K562 (cell line): ENCODE measurements at regions not wholly inside any gene's neighbourhood (a gene's known extent, or its start where the extent isn't known, plus 50 kb on each side); places are given as distances from the start of the nearest gene placed in this dataset.

Experiments
- ATAC-seq: fragments of 200-7000 bp; cut with Tn5 transposase; 3 replicates; pipeline ENCODE4 v1.9.1; 2020; ENCODE audit warnings: moderate library complexity
- BruUV-seq: library from RNA; stranded (reverse); fragments of 400-500 nt; replicated peaks from 2 replicates; lab custom pipeline; 2021; lab: Mats Ljungman, UMichigan
- CTCF ChIA-PET: fragments of 300-600 bp; formaldehyde crosslinking; extraction: SDS; loops from one replicate; lab custom pipeline; 2021; ENCODE audit warnings: low intra/inter-chr PET ratio; lab: Yijun Ruan, JAX
- POLR2A ChIA-PET: fragments of 300-600, 350-650 bp; sonication (Branson Sonifier 250); formaldehyde crosslinking; extraction: SDS; loops from one replicate; lab custom pipeline; 2021; ENCODE audit warnings: antibody characterized with exemption, inconsistent platforms; lab: Yijun Ruan, JAX
- DNase-seq, 4 experiments: peaks; one replicate each; pipeline versions ENCODE4 v3.0.0 to v3.0.0-alpha.2; 2011 to 2018; ENCODE audit warnings: low spot score in 3 of 4, mixed read lengths in 3 of 4; ENCODE audit errors: extremely low read depth in 1 of 4
- FAIRE-seq: peaks from 2 replicates; lab custom pipeline; 2011; peaks lifted over from hg19 to GRCh38; lab: Jason Lieb, UNC
- H2AFZ ChIP-seq: 2 replicates; pipeline ENCODE4 v1.6.0; 2011; ENCODE audit warnings: low read depth, low read length, control low read depth, inconsistent platforms
- H3K27ac ChIP-seq: fragments of 200-600 bp; 3 replicates; pipeline ENCODE4 v1.8.0; 2011; ENCODE audit warnings: low read depth, mild to moderate bottlenecking, control low read depth, inconsistent platforms, low read length, moderate library complexity, mixed read lengths; ENCODE audit errors: extremely low read depth
- H3K27me3 ChIP-seq, 2 experiments: fragments of 300-600 bp in 1 of 2; 2 replicates in 1 of 2; 3 replicates in 1 of 2; pipeline versions ENCODE4 v1.6.0 to v1.8.0; 2011; ENCODE audit warnings: inconsistent platforms in 2 of 2, low read length in 2 of 2, mild to moderate bottlenecking in 1 of 2, mixed read lengths in 1 of 2, moderate library complexity in 1 of 2; ENCODE audit not compliant: control insufficient read depth in 2 of 2, insufficient read depth in 2 of 2
- H3K36me3 ChIP-seq: fragments of 300-600 bp; 3 replicates; pipeline ENCODE4 v1.8.0; 2011; ENCODE audit warnings: mild to moderate bottlenecking, low read length, inconsistent platforms; ENCODE audit not compliant: control insufficient read depth, insufficient read depth
- H3K4me1 ChIP-seq, 2 experiments: fragments of 200-600 bp in 1 of 2; replicated peaks in 1 of 2; 2 replicates in 1 of 2; 3 replicates in 1 of 2; pipeline versions ENCODE4 v1.5.1 to v1.8.0; 2011; ENCODE audit warnings: inconsistent platforms in 2 of 2, low read length in 2 of 2, mild to moderate bottlenecking in 1 of 2, mixed read lengths in 1 of 2, moderate library complexity in 1 of 2; ENCODE audit not compliant: control insufficient read depth in 2 of 2, insufficient read depth in 2 of 2
- H3K4me2 ChIP-seq: 2 replicates; pipeline ENCODE4 v1.6.1; 2011; ENCODE audit warnings: low read length, control low read depth, inconsistent platforms, mixed read lengths; ENCODE audit not compliant: insufficient read depth
- H3K4me3 ChIP-seq: fragments of 200-600 bp; sonication (generic), shearing (Covaris generic); 2 replicates; pipeline ENCODE4 v1.5.1; 2016; ENCODE audit warnings: control low read depth, inconsistent platforms
- H3K79me2 ChIP-seq: fragments of 200-600 bp; 3 replicates; pipeline ENCODE4 v1.8.0; 2011; ENCODE audit warnings: low read length, inconsistent platforms; ENCODE audit not compliant: control insufficient read depth, insufficient read depth
- H3K9ac ChIP-seq, 2 experiments: 2 replicates each; pipeline versions ENCODE4 v1.6.0 to v1.6.1; 2011; ENCODE audit warnings: low read depth in 2 of 2, low read length in 2 of 2, control low read depth in 1 of 2, inconsistent platforms in 1 of 2, mild to moderate bottlenecking in 1 of 2, mixed read lengths in 1 of 2; ENCODE audit not compliant: insufficient read depth in 1 of 2
- H3K9me1 ChIP-seq: one replicate; pipeline ENCODE4 v1.6.0; 2011; ENCODE audit warnings: inconsistent platforms, mild to moderate bottlenecking, low read length, moderate library complexity; ENCODE audit not compliant: control insufficient read depth, insufficient read depth
- H3K9me3 ChIP-seq: replicated peaks from 2 replicates; pipeline ENCODE4 v1.5.1; 2011; ENCODE audit warnings: low read depth, low read length, inconsistent platforms; ENCODE audit not compliant: control insufficient read depth, insufficient read depth
- H4K20me1 ChIP-seq: replicated peaks from 2 replicates; pipeline ENCODE4 v1.6.1; 2011; ENCODE audit warnings: low read length, inconsistent platforms, mixed read lengths; ENCODE audit not compliant: control insufficient read depth, insufficient read depth
- BCL6 ChIP-seq: fragments of 250-450 bp; sonication (Bioruptor Pico); IDR thresholded peaks from 2 replicates; pipeline ENCODE4 v1.4.0; 2020
- CLOCK ChIP-seq: fragments of 250-450 bp; sonication (Bioruptor Pico); IDR thresholded peaks from 2 replicates; pipeline ENCODE4 v1.4.0; 2020; ENCODE audit warnings: mild to moderate bottlenecking, moderate library complexity, borderline replicate concordance
- COPS2 ChIP-seq: fragments of 450-650 bp; conservative IDR thresholded peaks from 2 replicates; pipeline ENCODE4 v1.6.1; 2016; ENCODE audit warnings: mild to moderate bottlenecking, moderate library complexity
- CSDE1 ChIP-seq, 2 experiments: fragments of 450-650 bp; IDR thresholded peaks; 2 replicates each; pipeline ENCODE4 v1.6.1; 2016; ENCODE audit warnings: mild to moderate bottlenecking in 1 of 2
- ELF1 ChIP-seq: fragments of 200-800 bp; sonication (Bioruptor generic); IDR thresholded peaks from 2 replicates; pipeline ENCODE4 v1.6.1; 2016; ENCODE audit warnings: missing genetic modification characterization, missing compliant biosample characterization
- FOSL1 ChIP-seq: fragments of 200-800 bp; sonication (Bioruptor generic); conservative IDR thresholded peaks from 2 replicates; pipeline ENCODE4 v1.6.1; 2016; ENCODE audit warnings: missing genetic modification characterization, missing compliant biosample characterization
- FOXA3 ChIP-seq, 2 experiments: fragments of 450-650 bp in 1 of 2; sonication (generic) in 1 of 2; formaldehyde crosslinking; IDR thresholded peaks in 1 of 2; conservative IDR thresholded peaks in 1 of 2; 2 replicates each; pipeline versions ENCODE4 v1.4.0 to v1.8.0; 2020 to 2022; ENCODE audit warnings: mild to moderate bottlenecking in 2 of 2, missing genetic modification reagents in 1 of 2
- FOXJ2 ChIP-seq: fragments of 200-800 bp; sonication (Bioruptor generic); IDR thresholded peaks from 2 replicates; pipeline ENCODE4 v1.6.1; 2016; ENCODE audit warnings: missing genetic modification characterization, missing compliant biosample characterization
- HNRNPUL1 ChIP-seq: fragments of 200-400 bp; formaldehyde crosslinking; IDR thresholded peaks from 2 replicates; pipeline ENCODE4 v1.6.1; 2017; ENCODE audit warnings: low read length
- KLF13 ChIP-seq: fragments of 450-650 bp; IDR thresholded peaks from 2 replicates; pipeline ENCODE4 v1.6.1; 2016; ENCODE audit warnings: missing genetic modification characterization, low read depth, mild to moderate bottlenecking, missing compliant biosample characterization, moderate library complexity, borderline replicate concordance
- MNT ChIP-seq, 2 experiments: fragments of 450-650 bp; conservative IDR thresholded peaks; 2 replicates each; pipeline ENCODE4 v1.6.1; 2017; ENCODE audit warnings: mild to moderate bottlenecking in 2 of 2, moderate library complexity in 2 of 2
- NFIC ChIP-seq: fragments of 450-650 bp; IDR thresholded peaks from 2 replicates; pipeline ENCODE4 v1.6.1; 2017; ENCODE audit warnings: mild to moderate bottlenecking, inconsistent platforms
- ZNF121 ChIP-seq: sonication (generic); formaldehyde crosslinking; conservative IDR thresholded peaks from 2 replicates; pipeline ENCODE4 v1.8.0; 2022; ENCODE audit warnings: missing genetic modification reagents
- ZNF133 ChIP-seq: fragments of 250-450 bp; sonication (Bioruptor Pico); IDR thresholded peaks from 2 replicates; pipeline ENCODE4 v1.4.0; 2020; ENCODE audit warnings: mild to moderate bottlenecking
- ZNF23 ChIP-seq: fragments of 250-450 bp; sonication (Bioruptor Pico); IDR thresholded peaks from 2 replicates; pipeline ENCODE4 v1.4.0; 2020; ENCODE audit warnings: mild to moderate bottlenecking
- ZNF274 ChIP-seq: IDR thresholded peaks from 2 replicates; pipeline ENCODE4 v1.6.1; 2011; ENCODE audit warnings: low read depth, mild to moderate bottlenecking, low read length, moderate library complexity, borderline replicate concordance
- ZNF282 ChIP-seq: sonication (generic); formaldehyde crosslinking; IDR thresholded peaks from 2 replicates; pipeline ENCODE4 v1.8.1; 2023; ENCODE audit warnings: missing genetic modification reagents
- ZNF311 ChIP-seq: fragments of 250-450 bp; sonication (Bioruptor Pico); IDR thresholded peaks from 2 replicates; pipeline ENCODE4 v1.4.0; 2020; ENCODE audit warnings: mild to moderate bottlenecking, moderate library complexity
- ZNF347 ChIP-seq: fragments of 450-650 bp; formaldehyde crosslinking; IDR thresholded peaks from 2 replicates; pipeline ENCODE4 v1.4.0; 2020; ENCODE audit warnings: low read depth, mild to moderate bottlenecking, moderate library complexity
- ZNF780A ChIP-seq: fragments of 250-450 bp; sonication (Bioruptor Pico); IDR thresholded peaks from 2 replicates; pipeline ENCODE4 v1.5.0; 2021; ENCODE audit warnings: mild to moderate bottlenecking
- WGBS: fragments of 100-300 bp; shearing (Covaris generic); methylation state at CpG from one replicate; pipeline ENCODE4 v1.1.6; 2016; ENCODE audit warnings: low coverage, mixed read lengths; ENCODE audit not compliant: insufficient coverage; ENCODE audit errors: missing lambda C conversion rate; 5-methylcytosine and 5-hydroxymethylcytosine counted together
- in situ Hi-C: fragments of 300-500 bp; cut with MboI; formaldehyde crosslinking; loops from 4 replicates; pipeline ENCODE4 v1.15.0; 2018; ENCODE audit warnings: inconsistent platforms, mixed read lengths
- intact Hi-C: fragments of 100-400 bp; cut with micrococcal nuclease; formaldehyde crosslinking; loops from 2 replicates; pipeline ENCODE4 v1.14.2; 2022

- DNase-seq, result peak in 1 of 4 experiments; percentile 15
- peak overlapping the region; percentile 20; the same call in 1 of the 3 replicates for H3K27ac ChIP-seq
- no peaks in the 10 kb centered on the region for H3K9me3 ChIP-seq
- no peaks in the 10 kb centered on the region for H4K20me1 ChIP-seq
- in situ Hi-C loops, result no loop called here
- H3K4me3 ChIP-seq, result no peak overlapping the region
- no TSS peak for BruUV-seq
- intact Hi-C loops, result no loop called here
- ChIA-PET CTCF (no interaction called here), POLR2A (no interaction called here)
- peak overlapping the region; percentile 26; the same call in 1 of the 2 replicates for H3K4me2 ChIP-seq
- no peaks in the 10 kb centered on the region for H3K27me3 ChIP-seq
- H2AFZ ChIP-seq, result peak overlapping the region; percentile 82
- FAIRE-seq, result peak; percentile 40
- H3K9me1 ChIP-seq, result no peaks in the 10 kb centered on the region
- no peak for ATAC-seq
- H3K79me2 ChIP-seq, result no peaks in the 10 kb centered on the region
- no peaks in the 10 kb centered on the region for H3K36me3 ChIP-seq
- H3K9ac ChIP-seq, result no peak overlapping the region
- peaks cover 0 to 6% of the 10 kb centered on the region in 2 experiments; a peak in 2 of 5 replicates for H3K4me1 ChIP-seq
- 0% methylated on average over 5 of the region's 5 CpGs for WGBS
- TF ChIP-seq ZNF311 (CRISPR knock-in tag), result no peak
- no peak for TF ChIP-seq ZNF23 (CRISPR knock-in tag)
- 0 out of 2 replicates have a peak, but pooled peaks have one; percentile 57 for TF ChIP-seq FOXJ2 (tag)
- TF ChIP-seq FOXA3 (CRISPR knock-in tag; conservative IDR thresholded peaks at IDR 0.05 in 1 of 2, IDR thresholded peaks at IDR 0.05 in 1 of 2), result no peak
- no peak for TF ChIP-seq COPS2
- TF ChIP-seq ZNF780A, result no peak
- peak in 1 of 2 experiments; percentile 63; a peak in 3 of 4 replicates for TF ChIP-seq MNT (conservative IDR thresholded peaks at IDR 0.05)
- TF ChIP-seq NFIC, result no peak
- no peak for TF ChIP-seq ZNF133
- no peak for TF ChIP-seq ZNF347 (CRISPR knock-in tag)
- TF ChIP-seq ZNF121 (CRISPR knock-in tag), result no peak
- TF ChIP-seq FOSL1 (tag), result peak; percentile 31; the same call in 1 of the 2 replicates
- no peak for TF ChIP-seq CSDE1 (IDR thresholded peaks at IDR 0.05)
- peak; percentile 63; the same call in 1 of the 2 replicates for TF ChIP-seq ELF1 (tag)
- TF ChIP-seq ZNF282, result no peak
- no peak for TF ChIP-seq BCL6 (CRISPR knock-in tag)
- TF ChIP-seq HNRNPUL1, result no peak
- TF ChIP-seq ZNF274, result no peak
- no peak for TF ChIP-seq KLF13
- no peak for TF ChIP-seq CLOCK (CRISPR knock-in tag)
Observed at GRCh38 chr4:79603681-79604080, 195.7 kb upstream of the GK2 start.
